ENCODE measurements at regions not wholly inside any gene's neighbourhood (a gene's known extent, or its start where the extent isn't known, plus 50 kb on each side); places are given as distances from the start of the nearest gene placed in this dataset.

- TF ChIP-seq CTCF (IDR thresholded peaks at IDR 0.05): no peak
- no peak for TF ChIP-seq POLR2AphosphoS5 (IDR thresholded peaks at IDR 0.05)
- TF ChIP-seq POLR2A (IDR thresholded peaks at IDR 0.05; ENCODE audit: low read depth): no peak
- no peak for TF ChIP-seq EP300 (IDR thresholded peaks at IDR 0.05)
These were observed 120.0 kb downstream of the CD164 start for GRCh38 chr6:109262261-109262660.
